HG03571 (cell line): ENCODE measurements at regions not wholly inside any gene's neighbourhood (a gene's known extent, or its start where the extent isn't known, plus 50 kb on each side); places are given as distances from the start of the nearest gene placed in this dataset.

Experiments used
- ATAC-seq: cut with Tn5 transposase; IDR thresholded peaks from one replicate; pipeline ENCODE4 v1.9.1; 2021; ENCODE audit not compliant: unreplicated experiment

DNA sequence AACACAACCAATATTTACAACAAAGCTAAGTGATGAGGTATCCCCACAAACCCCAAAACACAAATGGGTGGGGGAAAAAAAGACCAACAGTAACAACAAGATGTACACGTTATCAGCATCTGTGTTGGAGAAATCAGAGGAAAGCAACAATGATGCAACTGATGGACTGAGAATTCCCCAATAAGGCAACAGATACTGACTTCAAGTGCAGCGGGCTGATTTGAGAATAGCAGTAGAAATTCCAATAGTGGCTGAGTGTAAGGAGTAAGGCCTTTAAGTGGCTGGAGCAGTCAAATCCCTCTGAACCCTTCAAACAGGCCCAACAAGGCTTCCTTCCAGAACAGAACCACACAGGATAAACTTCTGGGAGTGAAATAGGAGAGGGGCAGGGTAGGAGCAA lies 97.6 kb downstream of the TM2D1 start:
- ATAC-seq = no peak

GRCh38 chr1:61626816-61627215 lies 98.1 kb downstream of the TM2D1 start:
- no peak for ATAC-seq

GRCh38 chr1:61623852-61624251 lies 101.1 kb downstream of the TM2D1 start:
- no peak for ATAC-seq

DNA sequence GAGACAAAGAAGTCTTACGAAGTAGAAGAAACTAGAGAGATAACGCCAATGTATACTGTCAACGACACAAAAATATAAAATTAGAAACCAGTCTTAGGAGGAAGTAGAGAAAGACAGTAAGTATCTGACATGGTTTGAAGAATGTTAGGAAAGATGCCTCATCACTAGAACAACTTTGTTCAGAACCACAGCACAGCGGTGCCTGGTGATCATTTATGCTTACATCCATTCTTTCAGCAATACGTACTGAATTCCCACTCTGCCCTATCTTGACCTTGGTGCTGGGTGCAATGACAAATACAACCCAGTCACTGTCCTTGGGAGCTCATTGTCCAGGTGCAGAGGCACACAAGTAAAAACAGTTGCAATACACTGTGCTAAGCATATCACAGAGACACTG lies 104.4 kb downstream of the TM2D1 start:
- ATAC-seq = no peak

DNA sequence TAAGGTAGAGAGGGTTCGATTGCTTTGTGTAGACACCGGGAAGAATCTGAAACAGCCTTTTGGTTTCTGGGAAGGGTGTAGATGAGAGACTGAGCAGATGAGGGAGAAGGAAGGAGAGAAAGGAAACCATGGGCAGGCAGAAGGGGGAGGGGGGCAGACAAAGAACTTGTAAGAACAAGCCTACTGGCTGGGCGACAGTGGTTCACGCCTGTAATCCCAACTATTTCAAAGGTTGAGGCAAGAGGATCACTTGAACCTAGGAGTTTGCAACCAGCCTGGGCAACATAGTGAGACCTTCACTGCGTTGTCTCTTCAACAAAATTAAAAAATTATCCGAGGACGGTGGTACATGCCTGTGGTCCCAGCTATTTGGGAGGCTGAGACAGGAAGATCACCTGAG lies 106.2 kb downstream of the TM2D1 start:
- ATAC-seq = no peak

DNA sequence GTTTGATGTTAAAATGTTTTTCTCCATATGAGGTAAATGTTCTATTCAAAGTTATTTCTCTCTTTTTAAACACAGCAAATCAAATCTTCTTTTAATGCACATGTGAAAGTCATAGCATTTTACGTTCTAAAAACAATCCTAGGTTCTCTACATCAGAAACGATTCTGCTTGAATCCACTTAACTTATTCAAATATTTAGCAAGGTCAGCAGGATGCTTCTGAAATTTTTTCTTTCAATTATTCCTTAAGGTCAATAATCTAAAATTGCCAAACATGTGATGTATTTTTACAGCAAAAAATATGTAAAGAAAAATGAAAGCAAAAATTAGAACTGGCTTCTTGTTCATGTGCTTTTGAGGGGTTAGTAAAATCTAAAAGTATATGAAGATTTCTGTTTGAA lies 106.7 kb downstream of the TM2D1 start:
- no peak for ATAC-seq

DNA sequence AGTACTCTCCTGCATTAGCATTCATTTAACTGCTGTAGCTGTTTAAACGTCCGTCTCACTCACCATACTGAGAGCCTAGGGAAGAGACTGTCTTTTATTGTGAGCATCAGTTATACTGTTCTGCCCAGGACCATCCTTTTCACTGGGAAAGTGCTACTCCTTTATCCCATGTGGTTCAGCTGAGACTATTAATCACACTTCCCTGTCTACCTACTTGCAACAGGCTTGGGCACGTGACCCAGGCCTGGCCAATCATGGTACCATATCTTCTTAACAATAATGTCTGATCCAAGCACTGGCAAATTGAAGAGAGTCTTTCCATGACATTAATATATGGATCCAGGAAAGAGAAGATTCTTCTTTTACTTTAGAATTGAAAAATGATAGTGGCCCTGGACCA lies 108.1 kb downstream of the TM2D1 start:
- no peak for ATAC-seq

DNA sequence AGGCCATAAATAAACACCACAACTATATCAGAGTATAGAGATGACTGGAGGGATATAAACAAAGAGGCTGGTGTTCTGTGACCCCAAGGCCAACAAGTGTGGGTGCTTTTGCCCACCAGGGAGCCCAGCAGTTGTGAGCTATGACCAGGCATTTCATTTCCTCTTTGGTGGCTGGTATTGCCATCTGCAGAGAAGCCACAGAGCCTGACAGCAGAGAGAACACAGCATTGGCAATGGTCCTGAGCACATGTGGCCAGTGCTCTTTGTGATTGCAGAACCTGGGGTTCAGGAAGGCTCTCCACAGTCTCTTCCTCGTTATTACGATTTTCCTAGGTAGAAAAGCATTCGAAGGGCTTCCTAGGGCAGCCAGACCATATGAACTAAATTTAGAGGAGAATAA lies 112.3 kb downstream of the TM2D1 start:
- no peak for ATAC-seq

DNA sequence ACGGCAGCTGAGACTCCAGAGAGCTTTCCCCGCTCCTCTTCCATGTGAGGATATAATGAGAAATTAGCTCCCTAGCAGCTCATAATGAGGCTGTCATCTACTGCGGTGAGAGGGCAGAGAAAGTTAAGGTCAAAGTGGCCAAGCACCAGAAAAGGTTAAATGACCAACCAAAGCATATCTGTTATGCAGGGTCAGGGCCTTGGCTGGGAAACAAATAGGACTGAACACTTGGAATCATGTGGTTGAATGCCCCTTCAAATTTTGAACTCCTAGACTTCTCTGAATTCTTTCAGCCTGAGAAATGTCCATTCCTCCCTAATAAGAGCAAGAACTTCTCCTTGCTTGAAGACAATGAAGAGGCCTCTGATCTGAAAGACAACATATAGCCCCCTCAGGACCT lies 115.9 kb downstream of the TM2D1 start:
- ATAC-seq = no peak

GRCh38 chr1:61607448-61607847 lies 117.5 kb downstream of the TM2D1 start:
- no peak for ATAC-seq

DNA sequence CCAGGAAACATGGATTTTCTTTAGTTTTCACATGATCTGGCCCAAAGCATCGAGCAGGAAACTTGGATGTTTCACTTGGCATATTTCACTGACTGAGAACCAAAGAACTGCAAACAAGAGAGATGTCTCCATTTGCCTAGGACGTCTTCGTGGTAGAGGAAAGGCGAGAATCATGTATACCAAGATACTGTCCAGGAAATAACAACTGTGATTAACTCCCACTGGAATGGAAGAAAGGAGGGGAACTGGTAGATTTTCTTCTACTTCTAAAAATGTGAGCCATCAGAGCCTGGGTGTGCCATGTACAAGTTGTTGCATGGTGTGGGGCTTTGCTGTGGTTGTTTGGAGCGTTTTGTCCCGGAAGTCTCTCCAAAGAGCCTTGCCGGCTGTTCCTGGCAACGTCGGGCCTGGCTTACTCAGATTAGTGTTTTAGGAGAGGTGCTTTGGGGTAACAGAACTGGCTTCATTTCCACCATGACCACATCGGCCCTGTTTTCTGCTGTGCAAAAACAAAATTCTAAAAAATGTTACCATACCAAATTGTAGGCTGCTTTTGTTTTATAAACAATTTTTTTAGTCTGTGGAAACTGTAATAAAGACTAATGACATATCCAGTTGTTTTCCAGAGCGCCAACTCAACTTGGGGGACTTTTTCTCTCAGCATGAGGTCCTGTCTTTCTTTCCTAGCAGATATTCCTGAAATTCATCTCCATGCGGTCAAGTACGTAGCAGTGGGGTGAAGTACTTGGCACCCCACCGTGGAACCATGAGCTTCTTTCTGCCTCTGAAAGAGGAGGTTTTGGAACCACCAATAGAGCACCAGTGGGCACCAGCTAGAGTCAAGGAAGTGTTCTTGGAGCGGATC lies 118.3 kb downstream of the TM2D1 start:
- ATAC-seq = no peak

DNA sequence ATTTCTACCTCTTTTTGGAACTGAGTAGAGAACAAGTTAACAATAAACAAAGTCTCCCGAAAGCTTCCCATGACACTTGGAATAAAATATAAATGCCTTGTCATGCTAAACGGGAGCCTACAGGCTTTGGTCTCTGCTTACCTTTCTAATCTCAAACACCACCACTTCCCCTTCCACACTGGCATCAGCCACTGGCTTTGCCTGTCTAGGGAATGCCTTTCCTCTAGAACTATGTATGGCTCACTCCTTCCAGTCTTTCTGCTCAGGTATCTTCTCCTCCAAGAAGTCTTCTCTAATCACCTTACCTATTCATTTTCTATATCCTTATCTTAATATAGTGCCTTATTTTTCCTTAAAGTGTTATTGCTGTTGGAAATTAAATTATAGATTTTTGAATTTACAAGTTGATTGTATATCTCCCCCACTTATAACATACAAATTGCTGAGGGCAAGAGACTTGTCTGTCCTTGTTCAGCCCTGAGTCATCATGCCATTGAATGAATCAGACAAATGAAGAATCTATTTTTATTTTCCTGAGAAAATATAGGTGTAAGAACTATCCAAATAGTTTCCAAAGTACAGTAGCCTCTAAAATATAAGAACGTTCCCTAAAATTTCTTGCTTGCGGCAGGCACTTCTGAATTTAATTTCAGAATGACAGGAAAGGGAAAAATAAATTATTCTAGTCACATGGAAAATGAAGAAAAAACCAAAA lies 119.2 kb downstream of the TM2D1 start:
- no peak for ATAC-seq

- ATAC-seq = no peak
Observed at GRCh38 chr1:61604684-61605083, 120.3 kb downstream of the TM2D1 start.

DNA sequence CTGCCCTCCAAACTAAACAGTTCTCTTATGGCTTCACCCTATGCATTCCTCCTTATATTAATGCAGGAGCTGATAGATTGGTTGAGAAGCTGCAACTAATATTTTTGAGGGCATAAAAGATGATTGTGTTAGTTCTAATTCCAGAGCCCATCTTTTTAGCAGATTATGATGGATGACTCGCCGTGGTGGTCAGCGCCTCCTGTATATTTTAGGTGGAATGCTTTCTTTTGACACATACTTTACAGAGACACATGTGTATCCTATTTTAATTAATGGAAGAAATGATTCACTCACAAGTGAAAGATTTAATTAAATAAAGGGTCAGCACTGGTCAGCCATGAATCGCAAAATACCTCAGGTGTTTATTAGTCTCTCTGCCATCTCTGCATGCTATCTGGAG lies 120.7 kb downstream of the TM2D1 start:
- no peak for ATAC-seq

DNA sequence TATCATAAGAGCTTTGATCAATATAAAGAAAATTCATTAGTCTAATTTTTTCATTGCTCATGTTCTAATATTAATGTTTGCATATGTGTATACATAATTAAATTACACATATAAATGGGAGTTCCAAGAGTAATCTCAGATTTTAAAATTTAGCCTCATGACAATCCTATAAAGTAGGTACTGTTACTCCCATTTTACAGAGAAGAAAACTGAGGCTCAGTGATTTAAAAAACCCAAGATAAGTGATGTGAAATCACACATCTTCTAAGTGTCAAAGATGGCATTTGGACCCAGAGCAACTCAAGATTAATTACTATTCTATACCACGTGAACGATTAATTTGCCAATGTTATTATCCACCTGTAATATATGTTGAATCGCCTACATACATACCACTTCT lies 122.3 kb downstream of the TM2D1 start:
- ATAC-seq = no peak

DNA sequence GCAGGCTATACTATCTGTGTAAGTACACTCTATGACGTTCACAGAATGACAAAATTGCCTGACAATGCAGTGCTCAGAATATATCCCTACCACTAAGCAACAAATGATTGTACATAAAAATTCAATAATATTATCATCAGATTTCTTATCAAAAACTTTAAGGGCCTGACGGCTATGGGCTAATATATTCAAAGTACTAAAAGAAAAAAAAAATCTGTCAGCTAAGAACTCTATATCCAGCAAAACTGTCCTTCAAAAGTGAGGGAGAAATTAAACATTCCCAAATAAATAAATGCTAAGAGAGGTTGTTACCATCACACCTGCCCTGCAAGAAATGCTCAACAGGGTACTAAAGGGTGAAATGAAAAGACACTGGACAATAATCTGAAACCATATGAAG lies 127.3 kb downstream of the TM2D1 start:
- no peak for ATAC-seq

DNA sequence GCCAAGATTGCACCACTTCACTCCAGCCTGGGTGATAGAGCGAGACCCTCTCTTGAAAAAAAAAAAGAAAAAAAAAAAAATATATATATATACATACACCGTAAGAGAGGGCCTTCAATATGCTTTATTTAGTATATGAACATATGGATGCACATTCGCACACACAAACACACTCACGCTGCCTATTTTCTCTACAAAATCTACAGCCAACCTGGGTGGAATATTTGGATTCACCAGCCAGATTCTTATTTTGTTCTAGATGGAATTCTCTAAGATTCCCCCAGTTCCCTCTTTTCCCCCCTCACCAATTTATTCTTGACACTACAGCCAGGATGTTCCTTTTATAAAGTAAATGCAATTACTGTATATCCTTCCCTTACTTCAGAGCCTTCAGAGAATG lies 131.6 kb downstream of the TM2D1 start:
- ATAC-seq = no peak

DNA sequence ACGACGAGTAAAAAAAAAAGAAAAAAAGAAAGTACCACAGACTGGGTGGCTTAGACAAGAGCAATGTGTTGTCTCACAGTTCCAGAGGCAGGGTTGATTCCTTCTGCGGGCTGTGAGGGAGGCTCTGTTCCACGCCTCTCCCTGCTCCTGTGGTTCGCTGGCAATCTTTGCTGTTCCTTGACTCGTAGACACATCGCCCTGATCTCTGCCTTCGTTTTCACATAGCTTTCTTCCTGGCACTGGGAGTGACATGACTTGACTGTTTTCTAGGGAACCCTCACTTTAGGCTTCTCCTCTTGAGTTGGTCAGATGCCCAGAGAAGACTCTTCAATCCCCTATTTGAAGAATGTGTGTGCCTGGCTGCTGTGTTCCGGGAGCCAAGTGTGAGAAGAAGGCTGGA lies 133.6 kb downstream of the TM2D1 start:
- no peak for ATAC-seq

- ATAC-seq = peak; percentile 90
Observed at GRCh38 chr1:61588736-61589672, 135.9 kb downstream of the TM2D1 start.

DNA sequence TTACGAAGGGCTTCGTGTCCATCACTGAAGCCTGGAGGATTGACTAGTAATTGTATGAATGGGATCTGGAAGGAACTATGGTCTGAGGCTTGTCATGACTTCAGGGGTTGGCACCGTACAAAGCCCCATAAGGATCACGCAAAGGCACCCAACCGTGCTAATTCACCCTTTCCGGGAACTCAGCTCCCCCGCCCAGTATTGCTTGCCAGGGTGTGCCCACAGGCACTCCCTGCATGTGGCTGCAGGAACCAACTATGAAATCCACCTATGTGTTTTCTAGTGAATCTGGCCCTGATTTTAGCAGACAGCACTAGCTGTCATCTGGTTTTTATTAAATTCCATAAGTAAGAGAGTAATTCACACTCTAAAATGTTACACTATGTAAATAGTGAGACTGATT lies 139.2 kb downstream of the TM2D1 start:
- ATAC-seq = no peak

GRCh38 chr1:61583703-61584102 lies 141.2 kb downstream of the TM2D1 start:
- no peak for ATAC-seq
